Spleen (tissue), 11 donors: ENCODE measurements at regions not wholly inside any gene's neighbourhood (a gene's known extent, or its start where the extent isn't known, plus 50 kb on each side); places are given as distances from the start of the nearest gene placed in this dataset.

ENCODE experiments used
- DNase-seq: peaks from one replicate; pipeline ENCODE4 v3.0.0-alpha.2; 2020
- H3K27ac ChIP-seq, 8 donors: fragments of 200-600 bp; sonication (generic) in 7 of 8; 1 replicate in 4 of 8; 2 replicates in 4 of 8; pipeline versions ENCODE4 v1.5.0 to v1.8.0; 2016 to 2021; ENCODE audit warnings: inconsistent platforms in 4 of 8, mild to moderate bottlenecking in 4 of 8, moderate library complexity in 1 of 8
- H3K27me3 ChIP-seq, 7 donors: fragments of 200-600 bp; sonication (generic) in 6 of 7; replicated peaks in 1 of 7; 1 replicate in 4 of 7; 2 replicates in 3 of 7; pipeline versions ENCODE4 v1.5.0 to v1.8.0; 2016 to 2021; ENCODE audit warnings: inconsistent platforms in 3 of 7, mild to moderate bottlenecking in 1 of 7
- H3K36me3 ChIP-seq, 6 donors: fragments of 200-600 bp; sonication (generic) in 5 of 6; 1 replicate in 4 of 6; 2 replicates in 2 of 6; pipeline versions ENCODE4 v1.5.0 to v1.8.0; 2016 to 2021; ENCODE audit warnings: inconsistent platforms in 2 of 6
- H3K4me1 ChIP-seq, 6 donors: fragments of 200-600 bp; sonication (generic) in 5 of 6; 1 replicate in 3 of 6; 2 replicates in 3 of 6; pipeline versions ENCODE4 v1.5.0 to v1.8.0; 2016 to 2021; ENCODE audit warnings: inconsistent platforms in 3 of 6
- H3K4me3 ChIP-seq, 8 donors: fragments of 200-600 bp; sonication (generic) in 7 of 8; 1 replicate in 4 of 8; 2 replicates in 4 of 8; pipeline versions ENCODE4 v1.5.0 to v1.8.0; 2016 to 2021; ENCODE audit warnings: inconsistent platforms in 4 of 8, mild to moderate bottlenecking in 4 of 8, moderate library complexity in 2 of 8
- H3K9me3 ChIP-seq, 8 donors: fragments of 200-600 bp; sonication (generic) in 7 of 8; 1 replicate in 4 of 8; 2 replicates in 4 of 8; pipeline versions ENCODE4 v1.5.0 to v1.8.0; 2016 to 2021; ENCODE audit warnings: inconsistent platforms in 4 of 8
- POLR2A ChIP-seq, 3 donors: fragments of 450-650 bp; IDR thresholded peaks; one replicate each; pipeline ENCODE4 v1.5.1; 2017; ENCODE audit warnings: antibody characterized with exemption in 3 of 3, mild to moderate bottlenecking in 1 of 3
- POLR2AphosphoS5 ChIP-seq, 3 donors: sonication (generic); formaldehyde crosslinking; IDR thresholded peaks; one replicate each; pipeline ENCODE4 v1.5.1; 2017; ENCODE audit warnings: antibody characterized with exemption in 3 of 3
- WGBS, 5 donors: extraction: QIAGEN DNeasy Blood & Tissue Kit in 3 of 5; methylation state at CpG; one replicate each; pipeline versions ENCODE4 v1.1.5 to v1.1.7; 2013 to 2018; 5-methylcytosine and 5-hydroxymethylcytosine counted together
- intact Hi-C: fragments of 100-400 bp; cut with DNase I; formaldehyde crosslinking; loops from one replicate; pipeline ENCODE4 v1.15.0; 2023; ENCODE audit warnings: low total_unique reads
- TF ChIP-seq, protein P1 (sequence below), 11 experiments: fragments of 200-600 bp in 7 of 11; fragments of 450-650 bp in 4 of 11; sonication (generic) in 4 of 11; IDR thresholded peaks in 8 of 11; conservative IDR thresholded peaks in 3 of 11; 1 replicate in 7 of 11; 2 replicates in 4 of 11; pipeline versions ENCODE4 v1.4.0 to v1.8.0; 2016 to 2021; ENCODE audit warnings: antibody characterized with exemption in 11 of 11, inconsistent platforms in 4 of 11, mild to moderate bottlenecking in 1 of 11
- donor health status: healthy with polysubstance abuse.
- donor health status: DM: no; HTN: no; CAD: no; lungs with moderate emphysema.
- donor health status: DM: no; HTN: no; CAD: no.
- donor health status: Bipolar disorder and iron deficiency.
- donor health status: healthy.
- donor health status: DM: no; HTN: no; CAD: no.
- donor health status: DM: yes; HTN: yes; CAD: no.

DNA sequence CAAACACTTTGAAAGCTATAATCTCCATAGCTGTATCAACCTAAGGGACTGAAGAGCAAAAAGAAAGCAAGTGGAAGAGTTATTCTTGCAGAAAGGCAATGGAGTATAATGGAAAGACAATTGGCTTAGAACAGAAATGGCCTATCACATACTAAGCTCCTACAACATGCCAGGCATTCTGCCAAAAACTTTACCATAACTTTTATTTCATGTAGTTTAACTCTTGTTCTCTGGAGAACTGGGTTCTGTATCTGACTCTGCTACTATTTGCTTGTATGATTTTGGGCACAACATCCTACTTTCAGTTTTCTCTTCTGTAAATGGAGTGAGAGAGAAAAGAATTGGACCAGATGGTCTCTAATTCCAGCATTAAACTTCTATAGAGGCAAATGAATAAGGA lies 449.1 kb downstream of the GPATCH2 start:
- no peak for DNase-seq
- H3K36me3 ChIP-seq = no peaks in the 10 kb centered on the region
- H3K27me3 ChIP-seq = no peaks in the 10 kb centered on the region
- no peak for TF ChIP-seq POLR2AphosphoS5 (IDR thresholded peaks at IDR 0.05)
- TF ChIP-seq, protein P1, sequence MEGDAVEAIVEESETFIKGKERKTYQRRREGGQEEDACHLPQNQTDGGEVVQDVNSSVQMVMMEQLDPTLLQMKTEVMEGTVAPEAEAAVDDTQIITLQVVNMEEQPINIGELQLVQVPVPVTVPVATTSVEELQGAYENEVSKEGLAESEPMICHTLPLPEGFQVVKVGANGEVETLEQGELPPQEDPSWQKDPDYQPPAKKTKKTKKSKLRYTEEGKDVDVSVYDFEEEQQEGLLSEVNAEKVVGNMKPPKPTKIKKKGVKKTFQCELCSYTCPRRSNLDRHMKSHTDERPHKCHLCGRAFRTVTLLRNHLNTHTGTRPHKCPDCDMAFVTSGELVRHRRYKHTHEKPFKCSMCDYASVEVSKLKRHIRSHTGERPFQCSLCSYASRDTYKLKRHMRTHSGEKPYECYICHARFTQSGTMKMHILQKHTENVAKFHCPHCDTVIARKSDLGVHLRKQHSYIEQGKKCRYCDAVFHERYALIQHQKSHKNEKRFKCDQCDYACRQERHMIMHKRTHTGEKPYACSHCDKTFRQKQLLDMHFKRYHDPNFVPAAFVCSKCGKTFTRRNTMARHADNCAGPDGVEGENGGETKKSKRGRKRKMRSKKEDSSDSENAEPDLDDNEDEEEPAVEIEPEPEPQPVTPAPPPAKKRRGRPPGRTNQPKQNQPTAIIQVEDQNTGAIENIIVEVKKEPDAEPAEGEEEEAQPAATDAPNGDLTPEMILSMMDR (IDR thresholded peaks at IDR 0.05 in 8 of 11, conservative IDR thresholded peaks at IDR 0.05 in 3 of 11) = no peak
- TF ChIP-seq POLR2A (IDR thresholded peaks at IDR 0.05) = no peak
- no peaks in the 10 kb centered on the region for H3K4me1 ChIP-seq
- intact Hi-C loops = no loop called here
- H3K4me3 ChIP-seq = no peak overlapping the region
- H3K27ac ChIP-seq = no peak overlapping the region
- peaks cover 0 to 8% (median 3%) of the 10 kb centered on the region in 8 donors for H3K9me3 ChIP-seq

DNA sequence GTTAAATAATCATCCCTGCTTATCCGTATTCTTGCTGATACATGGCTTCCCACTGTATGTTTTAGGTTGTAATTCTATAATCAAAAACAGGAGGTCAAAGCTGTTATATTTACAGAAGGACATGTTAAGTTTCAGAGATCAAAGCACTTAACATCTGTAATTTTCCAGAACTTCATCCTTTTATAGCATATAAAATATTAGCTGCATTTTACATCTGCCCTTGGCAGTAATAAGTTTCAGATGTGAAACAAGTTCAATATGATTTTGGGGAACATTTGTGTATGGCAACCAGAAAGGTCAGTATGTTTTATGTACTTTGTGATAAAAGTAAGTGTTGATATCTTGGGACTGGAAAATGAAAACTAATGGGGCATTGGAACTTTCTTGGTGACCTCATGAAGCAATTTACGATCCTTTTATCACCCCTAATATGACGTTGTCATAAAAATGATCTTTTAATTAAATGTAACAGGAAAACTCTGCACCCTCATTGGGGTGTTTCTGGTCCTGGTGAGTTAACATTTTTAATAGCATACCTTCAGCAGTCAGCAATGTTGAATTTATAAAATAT lies 449.6 kb downstream of the GPATCH2 start:
- intact Hi-C loops = no loop called here
- TF ChIP-seq POLR2A (IDR thresholded peaks at IDR 0.05) (no peak), POLR2AphosphoS5 (IDR thresholded peaks at IDR 0.05) (no peak)
- TF ChIP-seq, protein P1 (IDR thresholded peaks at IDR 0.05 in 8 of 11, conservative IDR thresholded peaks at IDR 0.05 in 3 of 11) = no peak
- Histone ChIP-seq H3K27ac (no peak overlapping the region), H3K36me3 (no peaks in the 10 kb centered on the region), H3K4me1 (no peaks in the 10 kb centered on the region), H3K27me3 (no peaks in the 10 kb centered on the region), H3K9me3 (peaks cover 0 to 3% (median under 1%) of the 10 kb centered on the region in 8 donors), H3K4me3 (no peak overlapping the region)
- WGBS, 5 donors = 61 to 85% (median 65%) methylated on average over 3 of the region's 3 CpGs
- no peak for DNase-seq

DNA sequence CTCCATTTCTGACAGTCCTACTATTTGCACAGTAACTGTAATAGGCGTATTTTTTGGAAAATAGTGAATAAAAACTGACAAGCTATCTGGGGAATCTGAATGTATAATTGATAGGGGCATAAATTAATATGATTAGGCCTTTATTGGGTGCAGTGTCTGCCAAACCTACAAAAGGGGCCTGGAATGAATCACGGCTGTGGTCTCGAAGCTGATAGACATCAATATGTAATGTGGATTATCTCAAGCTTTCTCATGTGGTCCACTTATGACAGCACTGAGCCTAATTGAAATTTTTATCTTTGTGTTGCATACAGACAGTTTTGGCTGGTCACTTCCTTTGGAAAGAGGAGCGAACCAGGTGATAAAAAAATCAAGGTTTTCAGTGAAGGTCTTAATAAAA lies 450.4 kb downstream of the GPATCH2 start:
- no peaks in the 10 kb centered on the region for H3K9me3 ChIP-seq
- H3K4me1 ChIP-seq = no peaks in the 10 kb centered on the region
- WGBS, 5 donors = 59 to 77% (median 70%) methylated on average over 4 of the region's 4 CpGs
- H3K36me3 ChIP-seq = no peaks in the 10 kb centered on the region
- H3K27me3 ChIP-seq = no peaks in the 10 kb centered on the region
- intact Hi-C loops = no loop called here
- H3K27ac ChIP-seq = no peak overlapping the region
- TF ChIP-seq, protein P1 (IDR thresholded peaks at IDR 0.05 in 8 of 11, conservative IDR thresholded peaks at IDR 0.05 in 3 of 11) = no peak
- TF ChIP-seq POLR2A (IDR thresholded peaks at IDR 0.05) = no peak
- TF ChIP-seq POLR2AphosphoS5 (IDR thresholded peaks at IDR 0.05) = no peak
- DNase-seq = no peak
- H3K4me3 ChIP-seq = no peak overlapping the region

DNA sequence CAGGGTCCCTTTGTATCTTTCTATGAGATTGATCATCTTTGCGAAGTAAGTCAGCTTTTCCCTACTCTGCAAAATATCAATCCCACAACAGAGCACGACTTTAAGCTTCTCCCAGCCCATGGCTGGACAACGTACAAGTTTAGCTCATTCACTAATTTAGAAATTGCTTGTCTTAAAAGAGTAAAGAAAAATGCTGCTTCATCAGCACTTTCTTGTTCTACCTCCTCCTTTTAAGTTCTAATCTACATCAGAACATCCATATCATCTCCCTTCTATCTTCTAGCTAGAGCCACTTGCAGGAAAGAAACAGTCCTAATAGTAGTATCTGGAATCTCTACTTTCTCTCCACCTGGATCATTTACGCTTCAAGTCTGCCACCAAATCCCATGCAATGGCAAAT lies 441.2 kb upstream of the ESRRG start:
- no peaks in the 10 kb centered on the region for H3K9me3 ChIP-seq
- TF ChIP-seq POLR2A (IDR thresholded peaks at IDR 0.05) (no peak), POLR2AphosphoS5 (IDR thresholded peaks at IDR 0.05) (no peak)
- TF ChIP-seq, protein P1 (IDR thresholded peaks at IDR 0.05 in 8 of 11, conservative IDR thresholded peaks at IDR 0.05 in 3 of 11) = no peak
- H3K27me3 ChIP-seq = no peaks in the 10 kb centered on the region
- no peaks in the 10 kb centered on the region for H3K36me3 ChIP-seq
- intact Hi-C loops = no loop called here
- no peaks in the 10 kb centered on the region for H3K4me1 ChIP-seq
- H3K4me3 ChIP-seq = no peak overlapping the region
- DNase-seq = no peak
- WGBS, 5 donors = 83 to 86% (median 85%) methylated on average over 4 of the region's 4 CpGs
- H3K27ac ChIP-seq = no peak overlapping the region
